Progenitor cell of endocrine pancreas (in vitro differentiated cells): ENCODE measurements at regions not wholly inside any gene's neighbourhood (a gene's known extent, or its start where the extent isn't known, plus 50 kb on each side); places are given as distances from the start of the nearest gene placed in this dataset.

Source experiments
- DNase-seq: peaks from one replicate; pipeline ENCODE4 v3.0.0; 2021; ENCODE audit warnings: low spot score; ENCODE audit not compliant: unreplicated experiment
- H3K27ac Mint-ChIP-seq: 2 replicates; pipeline ENCODE4 v1.8.0; 2021; ENCODE audit warnings: mild to moderate bottlenecking, moderate library complexity, mixed read lengths
- H3K27me3 Mint-ChIP-seq: 2 replicates; pipeline ENCODE4 v1.8.0; 2021; ENCODE audit warnings: mixed read lengths
- H3K36me3 Mint-ChIP-seq: 2 replicates; pipeline ENCODE4 v1.8.0; 2022; ENCODE audit warnings: mixed read lengths; ENCODE audit not compliant: insufficient read depth
- H3K4me1 Mint-ChIP-seq: 2 replicates; pipeline ENCODE4 v1.8.0; 2021; ENCODE audit warnings: low read depth, mixed read lengths
- H3K4me3 Mint-ChIP-seq: 2 replicates; pipeline ENCODE4 v1.8.0; 2021; ENCODE audit warnings: low read depth, mild to moderate bottlenecking, moderate library complexity, mixed read lengths
- H3K9me3 Mint-ChIP-seq: 2 replicates; pipeline ENCODE4 v1.8.0; 2021; ENCODE audit warnings: low read depth, mixed read lengths
- CTCF ChIP-seq: fragments of 200-600 bp; sonication (generic); IDR thresholded peaks from one replicate; pipeline ENCODE4 v1.5.0; 2021; ENCODE audit warnings: antibody characterized with exemption, mild to moderate bottlenecking; ENCODE audit not compliant: unreplicated experiment

GRCh38 chr11:56890584-56891305 is 98.0 kb upstream of the OR5AK2 start:
- peaks cover 20% of the 10 kb centered on the region for H3K4me1 Mint-ChIP-seq
- no peaks in the 10 kb centered on the region for H3K9me3 Mint-ChIP-seq
- no peak overlapping the region for H3K4me3 Mint-ChIP-seq
- DNase-seq = no peak
- H3K27me3 Mint-ChIP-seq = peaks cover 14% of the 10 kb centered on the region
- H3K27ac Mint-ChIP-seq = no peak overlapping the region
- TF ChIP-seq CTCF = no peak
- H3K36me3 Mint-ChIP-seq = no peaks in the 10 kb centered on the region

- Mint-ChIP-seq H3K9me3 (no peaks in the 10 kb centered on the region), H3K36me3 (no peaks in the 10 kb centered on the region)
Measured at GRCh38 chr11:56889986-56890385, 98.7 kb upstream of the OR5AK2 start.

GRCh38 chr11:56887940-56888339 is 100.8 kb upstream of the OR5AK2 start:
- Mint-ChIP-seq H3K27ac (no peak overlapping the region), H3K9me3 (no peaks in the 10 kb centered on the region), H3K4me3 (no peak overlapping the region), H3K36me3 (no peaks in the 10 kb centered on the region), H3K27me3 (no peaks in the 10 kb centered on the region), H3K4me1 (peaks cover 41% of the 10 kb centered on the region)
- no peak for DNase-seq
- no peak for TF ChIP-seq CTCF

More at GRCh38 chr11:56889986-56890385, 98.7 kb upstream of the OR5AK2 start:
- Mint-ChIP-seq H3K4me1 (peaks cover 25% of the 10 kb centered on the region), H3K27ac (no peak overlapping the region), H3K27me3 (peaks cover 8% of the 10 kb centered on the region), H3K4me3 (no peak overlapping the region)
- no peak for TF ChIP-seq CTCF
- no peak for DNase-seq

GRCh38 chr11:56886455-56886854 is 102.3 kb upstream of the OR5AK2 start:
- H3K27ac Mint-ChIP-seq = peak overlapping the region; percentile 63
- peaks cover 48% of the 10 kb centered on the region for H3K4me1 Mint-ChIP-seq
- TF ChIP-seq CTCF = no peak
- H3K36me3 Mint-ChIP-seq = peaks cover 1% of the 10 kb centered on the region
- H3K27me3 Mint-ChIP-seq = no peaks in the 10 kb centered on the region
- no peak for DNase-seq
- H3K4me3 Mint-ChIP-seq = no peak overlapping the region
- no peaks in the 10 kb centered on the region for H3K9me3 Mint-ChIP-seq

- Mint-ChIP-seq H3K36me3 (peaks cover 1% of the 10 kb centered on the region), H3K27me3 (no peaks in the 10 kb centered on the region), H3K27ac (no peak overlapping the region), H3K4me1 (peaks cover 50% of the 10 kb centered on the region), H3K9me3 (no peaks in the 10 kb centered on the region), H3K4me3 (no peak overlapping the region)
- no peak for TF ChIP-seq CTCF
- no peak for DNase-seq
Measured at GRCh38 chr11:56885854-56886253, 102.9 kb upstream of the OR5AK2 start.
